ENCODE measurements at regions not wholly inside any gene's neighbourhood (a gene's known extent, or its start where the extent isn't known, plus 50 kb on each side); places are given as distances from the start of the nearest gene placed in this dataset.

DNA sequence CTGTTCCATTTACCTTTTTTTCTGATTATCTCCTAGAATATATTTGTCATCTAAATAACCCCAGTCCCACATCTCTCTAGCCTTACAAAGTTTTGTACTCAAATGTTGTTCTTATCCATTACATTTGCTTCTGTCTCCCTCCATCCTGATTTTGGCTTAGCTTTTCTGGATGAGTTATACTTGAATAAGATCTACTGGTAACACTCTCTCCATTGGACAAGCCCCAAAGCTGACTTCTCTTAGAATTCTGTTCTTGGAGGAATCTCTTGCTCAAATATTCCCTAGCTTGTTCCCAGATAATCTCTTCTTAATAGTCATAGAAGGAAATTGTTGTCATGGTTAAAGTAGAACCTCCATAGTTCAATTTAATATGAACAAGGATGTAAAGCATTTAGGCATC lies 115.5 kb upstream of the HS3ST1 start:
- no peaks in the 10 kb centered on the region for H3K4me1 ChIP-seq (ENCODE audit: low read depth, poor library complexity, severe bottlenecking)
- TF ChIP-seq, protein P1, sequence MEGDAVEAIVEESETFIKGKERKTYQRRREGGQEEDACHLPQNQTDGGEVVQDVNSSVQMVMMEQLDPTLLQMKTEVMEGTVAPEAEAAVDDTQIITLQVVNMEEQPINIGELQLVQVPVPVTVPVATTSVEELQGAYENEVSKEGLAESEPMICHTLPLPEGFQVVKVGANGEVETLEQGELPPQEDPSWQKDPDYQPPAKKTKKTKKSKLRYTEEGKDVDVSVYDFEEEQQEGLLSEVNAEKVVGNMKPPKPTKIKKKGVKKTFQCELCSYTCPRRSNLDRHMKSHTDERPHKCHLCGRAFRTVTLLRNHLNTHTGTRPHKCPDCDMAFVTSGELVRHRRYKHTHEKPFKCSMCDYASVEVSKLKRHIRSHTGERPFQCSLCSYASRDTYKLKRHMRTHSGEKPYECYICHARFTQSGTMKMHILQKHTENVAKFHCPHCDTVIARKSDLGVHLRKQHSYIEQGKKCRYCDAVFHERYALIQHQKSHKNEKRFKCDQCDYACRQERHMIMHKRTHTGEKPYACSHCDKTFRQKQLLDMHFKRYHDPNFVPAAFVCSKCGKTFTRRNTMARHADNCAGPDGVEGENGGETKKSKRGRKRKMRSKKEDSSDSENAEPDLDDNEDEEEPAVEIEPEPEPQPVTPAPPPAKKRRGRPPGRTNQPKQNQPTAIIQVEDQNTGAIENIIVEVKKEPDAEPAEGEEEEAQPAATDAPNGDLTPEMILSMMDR (conservative IDR thresholded peaks at IDR 0.05; ENCODE audit: low read depth, low read length), result no peak
- H3K4me2 ChIP-seq, result no peak overlapping the region
- H3K4me3 ChIP-seq (IDR thresholded peaks at IDR 0.05; ENCODE audit: insufficient read depth, low read depth, low read length), result no peak overlapping the region
- no peak overlapping the region for H3K9ac ChIP-seq
- no peaks in the 10 kb centered on the region for H3K36me3 ChIP-seq (ENCODE audit: insufficient read depth)
- H3K27ac ChIP-seq, result no peak overlapping the region
- H4K20me1 ChIP-seq (ENCODE audit: insufficient read depth), result no peaks in the 10 kb centered on the region
- no peaks in the 10 kb centered on the region for H3K79me2 ChIP-seq (ENCODE audit: insufficient read depth, low read depth)
- H3K27me3 ChIP-seq (ENCODE audit: insufficient read depth, low read depth), result no peaks in the 10 kb centered on the region
- H2AFZ ChIP-seq (ENCODE audit: low read depth), result no peak overlapping the region

DNA sequence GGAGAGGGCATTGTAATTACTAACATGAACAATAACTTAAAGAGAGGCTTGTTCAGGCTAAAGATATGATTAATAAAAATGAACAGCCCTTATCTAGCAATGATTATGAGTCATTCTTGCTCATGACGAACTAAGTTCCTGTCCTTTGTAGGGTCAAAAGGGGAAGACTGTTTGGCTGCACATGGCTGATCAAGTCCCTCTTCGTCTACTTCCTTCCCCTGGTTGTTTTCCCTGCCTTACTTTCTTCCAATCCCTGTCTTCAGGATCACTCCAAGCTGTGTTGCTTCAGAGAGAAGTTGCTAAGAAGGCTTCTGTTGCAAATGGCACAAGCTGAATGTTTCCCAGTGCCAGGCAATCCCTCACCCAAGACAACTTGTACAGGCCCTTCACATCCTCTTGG lies 115.0 kb upstream of the HS3ST1 start:
- Histone ChIP-seq H3K4me1 (ENCODE audit: low read depth, poor library complexity, severe bottlenecking) (no peaks in the 10 kb centered on the region), H3K27ac (no peak overlapping the region), H3K4me3 (IDR thresholded peaks at IDR 0.05; ENCODE audit: insufficient read depth, low read depth, low read length) (no peak overlapping the region), H3K36me3 (ENCODE audit: insufficient read depth) (no peaks in the 10 kb centered on the region), H2AFZ (ENCODE audit: low read depth) (no peak overlapping the region), H3K79me2 (ENCODE audit: insufficient read depth, low read depth) (no peaks in the 10 kb centered on the region), H3K27me3 (ENCODE audit: insufficient read depth, low read depth) (no peaks in the 10 kb centered on the region), H3K9ac (no peak overlapping the region), H3K4me2 (no peak overlapping the region), H4K20me1 (ENCODE audit: insufficient read depth) (no peaks in the 10 kb centered on the region)
- TF ChIP-seq, protein P1 (conservative IDR thresholded peaks at IDR 0.05; ENCODE audit: low read depth, low read length), result no peak

DNA sequence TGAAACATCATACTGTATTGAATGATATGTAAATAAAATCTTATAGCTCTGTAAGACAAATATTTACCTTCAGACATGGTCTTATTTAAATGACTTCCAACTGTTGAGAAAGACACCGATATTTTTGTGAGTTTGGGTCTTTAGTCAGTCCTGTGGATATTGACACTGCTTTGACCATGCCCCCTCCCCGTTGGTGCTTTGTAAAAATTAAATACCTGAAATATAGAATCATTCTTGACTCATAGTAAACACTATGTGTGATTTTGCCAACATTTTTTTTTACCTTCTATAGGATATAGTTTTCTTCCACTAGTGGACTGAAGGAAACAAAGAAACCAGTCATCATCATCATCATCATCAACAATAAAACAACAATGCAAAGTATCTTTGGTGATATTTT lies 114.3 kb upstream of the HS3ST1 start:
- H3K9ac ChIP-seq, result no peak overlapping the region
- no peaks in the 10 kb centered on the region for H3K36me3 ChIP-seq (ENCODE audit: insufficient read depth)
- H4K20me1 ChIP-seq (ENCODE audit: insufficient read depth), result no peaks in the 10 kb centered on the region
- no peaks in the 10 kb centered on the region for H3K79me2 ChIP-seq (ENCODE audit: insufficient read depth, low read depth)
- no peak overlapping the region for H2AFZ ChIP-seq (ENCODE audit: low read depth)
- TF ChIP-seq, protein P1 (conservative IDR thresholded peaks at IDR 0.05; ENCODE audit: low read depth, low read length), result no peak
- H3K4me1 ChIP-seq (ENCODE audit: low read depth, poor library complexity, severe bottlenecking), result no peaks in the 10 kb centered on the region
- H3K4me2 ChIP-seq, result no peak overlapping the region
- no peak overlapping the region for H3K4me3 ChIP-seq (IDR thresholded peaks at IDR 0.05; ENCODE audit: insufficient read depth, low read depth, low read length)
- no peak overlapping the region for H3K27ac ChIP-seq
- H3K27me3 ChIP-seq (ENCODE audit: insufficient read depth, low read depth), result no peaks in the 10 kb centered on the region

DNA sequence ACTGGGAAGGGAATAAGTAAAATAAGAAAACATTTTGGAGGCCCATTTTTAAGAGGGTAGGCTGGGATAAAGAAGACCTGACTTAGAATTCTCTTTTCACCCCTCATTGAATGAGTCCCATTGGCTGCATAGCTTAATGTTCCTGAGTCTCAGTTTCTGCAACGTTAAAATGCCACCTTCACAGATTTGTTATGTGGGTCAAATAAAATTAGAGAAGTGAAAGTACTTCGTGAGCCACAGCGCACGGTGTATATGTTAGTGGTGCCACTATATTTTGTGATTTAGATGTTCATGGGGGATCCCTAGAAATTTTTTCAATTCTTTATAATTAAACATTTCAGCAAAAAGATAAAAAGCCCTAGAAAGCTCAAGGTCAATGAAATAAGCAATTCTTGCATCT lies 109.2 kb upstream of the HS3ST1 start:
- no peak overlapping the region for H3K4me3 ChIP-seq (IDR thresholded peaks at IDR 0.05; ENCODE audit: insufficient read depth, low read depth, low read length)

More for the DNA sequence above, 109.2 kb upstream of the HS3ST1 start:
- Histone ChIP-seq H3K27ac (no peak overlapping the region), H3K36me3 (ENCODE audit: insufficient read depth) (no peaks in the 10 kb centered on the region), H3K4me2 (no peak overlapping the region), H2AFZ (ENCODE audit: low read depth) (no peak overlapping the region), H3K4me1 (ENCODE audit: low read depth, poor library complexity, severe bottlenecking) (no peaks in the 10 kb centered on the region), H3K79me2 (ENCODE audit: insufficient read depth, low read depth) (no peaks in the 10 kb centered on the region), H3K27me3 (ENCODE audit: insufficient read depth, low read depth) (no peaks in the 10 kb centered on the region), H3K9ac (no peak overlapping the region), H4K20me1 (ENCODE audit: insufficient read depth) (no peaks in the 10 kb centered on the region)
- TF ChIP-seq, protein P1 (conservative IDR thresholded peaks at IDR 0.05; ENCODE audit: low read depth, low read length), result no peak

All from KMS-11 (cell line).